Liver (tissue), 3 donors: ENCODE measurements at regions not wholly inside any gene's neighbourhood (a gene's known extent, or its start where the extent isn't known, plus 50 kb on each side); places are given as distances from the start of the nearest gene placed in this dataset.

Experiments used
- EGR1 ChIP-seq, 2 donors: IDR thresholded peaks; 2 replicates each; pipeline ENCODE4 v1.6.1; 2016 to 2018; ENCODE audit warnings: antibody characterized with exemption in 2 of 2, low read depth in 2 of 2
- FOXA1 ChIP-seq: IDR thresholded peaks from 2 replicates; pipeline ENCODE4 v1.6.1; 2016; ENCODE audit warnings: antibody characterized with exemption
- FOXA2 ChIP-seq: IDR thresholded peaks from 2 replicates; pipeline ENCODE4 v1.6.1; 2016; ENCODE audit warnings: antibody characterized with exemption
- HNF4A ChIP-seq, 2 donors: conservative IDR thresholded peaks; 2 replicates each; pipeline ENCODE4 v1.6.1; 2016; ENCODE audit warnings: antibody characterized with exemption in 2 of 2, mild to moderate bottlenecking in 2 of 2
- JUND ChIP-seq, 2 donors: IDR thresholded peaks; 2 replicates each; pipeline ENCODE4 v1.6.1; 2016; ENCODE audit warnings: antibody characterized with exemption in 2 of 2
- RAD21 ChIP-seq, 2 donors: IDR thresholded peaks; 2 replicates each; pipeline ENCODE4 v1.6.1; 2016; ENCODE audit warnings: antibody characterized with exemption in 2 of 2, mild to moderate bottlenecking in 2 of 2
- RXRA ChIP-seq, 2 donors: IDR thresholded peaks; 2 replicates each; pipeline ENCODE4 v1.6.1; 2017 to 2018; ENCODE audit warnings: antibody characterized with exemption in 2 of 2, mild to moderate bottlenecking in 1 of 2
- SP1 ChIP-seq: IDR thresholded peaks from 2 replicates; pipeline ENCODE4 v1.6.1; 2018; ENCODE audit warnings: antibody characterized with exemption, mild to moderate bottlenecking
- TAF1 ChIP-seq: conservative IDR thresholded peaks from 2 replicates; pipeline ENCODE4 v1.6.1; 2016; ENCODE audit warnings: antibody characterized with exemption, mild to moderate bottlenecking
- TF ChIP-seq, protein P1 (sequence below): fragments of 150-350 bp; IDR thresholded peaks from 2 replicates; pipeline ENCODE4 v1.5.1; 2017; ENCODE audit warnings: improper control_type of control experiment, low read depth, low read length; ENCODE audit not compliant: missing input control
- TF ChIP-seq, protein P2 (sequence below): IDR thresholded peaks from 2 replicates; pipeline ENCODE4 v1.6.1; 2016; ENCODE audit warnings: antibody characterized with exemption
- TF ChIP-seq, protein P3 (sequence below): IDR thresholded peaks from 2 replicates; pipeline ENCODE4 v1.6.1; 2016; ENCODE audit warnings: antibody characterized with exemption, mild to moderate bottlenecking
- donor health status: healthy.
- donor health status: healthy.

DNA sequence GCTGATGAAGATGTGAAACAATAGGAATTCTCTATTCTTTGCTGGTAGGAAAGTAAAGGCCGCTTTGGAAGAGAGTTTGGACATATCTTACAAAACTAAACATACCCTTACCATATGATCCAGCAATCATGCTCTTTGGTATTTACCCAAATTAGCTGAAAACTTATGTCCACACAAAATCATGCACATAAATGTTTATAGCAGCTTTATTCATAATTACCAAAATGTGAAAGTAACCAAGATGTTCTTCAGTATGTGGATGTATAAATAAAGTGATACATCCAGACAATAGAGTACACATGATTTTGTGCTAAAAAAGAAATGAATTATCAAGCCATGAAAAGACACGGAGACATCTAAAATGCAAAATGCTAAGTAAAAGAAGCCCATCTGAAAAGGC, 98.7 kb upstream of the SLC35F3 start:
- TF ChIP-seq FOXA1 (no peak), EGR1 (IDR thresholded peaks at IDR 0.05; ENCODE audit: low read depth in 2 of 2) (no peak), SP1 (no peak), RAD21 (IDR thresholded peaks at IDR 0.05) (no peak), JUND (IDR thresholded peaks at IDR 0.05) (no peak), FOXA2 (no peak), TAF1 (no peak), RXRA (IDR thresholded peaks at IDR 0.05) (no peak), HNF4A (conservative IDR thresholded peaks at IDR 0.05) (no peak)
- TF ChIP-seq, protein P1, sequence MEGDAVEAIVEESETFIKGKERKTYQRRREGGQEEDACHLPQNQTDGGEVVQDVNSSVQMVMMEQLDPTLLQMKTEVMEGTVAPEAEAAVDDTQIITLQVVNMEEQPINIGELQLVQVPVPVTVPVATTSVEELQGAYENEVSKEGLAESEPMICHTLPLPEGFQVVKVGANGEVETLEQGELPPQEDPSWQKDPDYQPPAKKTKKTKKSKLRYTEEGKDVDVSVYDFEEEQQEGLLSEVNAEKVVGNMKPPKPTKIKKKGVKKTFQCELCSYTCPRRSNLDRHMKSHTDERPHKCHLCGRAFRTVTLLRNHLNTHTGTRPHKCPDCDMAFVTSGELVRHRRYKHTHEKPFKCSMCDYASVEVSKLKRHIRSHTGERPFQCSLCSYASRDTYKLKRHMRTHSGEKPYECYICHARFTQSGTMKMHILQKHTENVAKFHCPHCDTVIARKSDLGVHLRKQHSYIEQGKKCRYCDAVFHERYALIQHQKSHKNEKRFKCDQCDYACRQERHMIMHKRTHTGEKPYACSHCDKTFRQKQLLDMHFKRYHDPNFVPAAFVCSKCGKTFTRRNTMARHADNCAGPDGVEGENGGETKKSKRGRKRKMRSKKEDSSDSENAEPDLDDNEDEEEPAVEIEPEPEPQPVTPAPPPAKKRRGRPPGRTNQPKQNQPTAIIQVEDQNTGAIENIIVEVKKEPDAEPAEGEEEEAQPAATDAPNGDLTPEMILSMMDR = no peak
- TF ChIP-seq, protein P2, sequence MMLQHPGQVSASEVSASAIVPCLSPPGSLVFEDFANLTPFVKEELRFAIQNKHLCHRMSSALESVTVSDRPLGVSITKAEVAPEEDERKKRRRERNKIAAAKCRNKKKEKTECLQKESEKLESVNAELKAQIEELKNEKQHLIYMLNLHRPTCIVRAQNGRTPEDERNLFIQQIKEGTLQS = no peak
- TF ChIP-seq, protein P3, sequence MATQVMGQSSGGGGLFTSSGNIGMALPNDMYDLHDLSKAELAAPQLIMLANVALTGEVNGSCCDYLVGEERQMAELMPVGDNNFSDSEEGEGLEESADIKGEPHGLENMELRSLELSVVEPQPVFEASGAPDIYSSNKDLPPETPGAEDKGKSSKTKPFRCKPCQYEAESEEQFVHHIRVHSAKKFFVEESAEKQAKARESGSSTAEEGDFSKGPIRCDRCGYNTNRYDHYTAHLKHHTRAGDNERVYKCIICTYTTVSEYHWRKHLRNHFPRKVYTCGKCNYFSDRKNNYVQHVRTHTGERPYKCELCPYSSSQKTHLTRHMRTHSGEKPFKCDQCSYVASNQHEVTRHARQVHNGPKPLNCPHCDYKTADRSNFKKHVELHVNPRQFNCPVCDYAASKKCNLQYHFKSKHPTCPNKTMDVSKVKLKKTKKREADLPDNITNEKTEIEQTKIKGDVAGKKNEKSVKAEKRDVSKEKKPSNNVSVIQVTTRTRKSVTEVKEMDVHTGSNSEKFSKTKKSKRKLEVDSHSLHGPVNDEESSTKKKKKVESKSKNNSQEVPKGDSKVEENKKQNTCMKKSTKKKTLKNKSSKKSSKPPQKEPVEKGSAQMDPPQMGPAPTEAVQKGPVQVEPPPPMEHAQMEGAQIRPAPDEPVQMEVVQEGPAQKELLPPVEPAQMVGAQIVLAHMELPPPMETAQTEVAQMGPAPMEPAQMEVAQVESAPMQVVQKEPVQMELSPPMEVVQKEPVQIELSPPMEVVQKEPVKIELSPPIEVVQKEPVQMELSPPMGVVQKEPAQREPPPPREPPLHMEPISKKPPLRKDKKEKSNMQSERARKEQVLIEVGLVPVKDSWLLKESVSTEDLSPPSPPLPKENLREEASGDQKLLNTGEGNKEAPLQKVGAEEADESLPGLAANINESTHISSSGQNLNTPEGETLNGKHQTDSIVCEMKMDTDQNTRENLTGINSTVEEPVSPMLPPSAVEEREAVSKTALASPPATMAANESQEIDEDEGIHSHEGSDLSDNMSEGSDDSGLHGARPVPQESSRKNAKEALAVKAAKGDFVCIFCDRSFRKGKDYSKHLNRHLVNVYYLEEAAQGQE = no peak
